HCT116 (cell line): ENCODE measurements at regions not wholly inside any gene's neighbourhood (a gene's known extent, or its start where the extent isn't known, plus 50 kb on each side); places are given as distances from the start of the nearest gene placed in this dataset.

Source experiments
- CTCF ChIP-seq, 3 experiments: fragments of 200-600 bp in 1 of 3; sonication (generic) in 1 of 3; IDR thresholded peaks in 2 of 3; conservative IDR thresholded peaks in 1 of 3; 2 replicates each; pipeline ENCODE4 v1.5.1; 2012 to 2017; ENCODE audit warnings: low read depth in 2 of 3, low read length in 2 of 3, antibody characterized with exemption in 1 of 3, borderline replicate concordance in 1 of 3, control low read depth in 1 of 3, mild to moderate bottlenecking in 1 of 3, mixed read lengths in 1 of 3, mixed run types in 1 of 3, moderate library complexity in 1 of 3; ENCODE audit not compliant: insufficient read depth in 1 of 3
- EZH2 ChIP-seq: fragments of 200-600 bp; sonication (generic); IDR thresholded peaks from 2 replicates; pipeline ENCODE4 v1.6.1; 2017; ENCODE audit warnings: antibody characterized with exemption, mixed run types
- MAX ChIP-seq: IDR thresholded peaks from 2 replicates; pipeline ENCODE4 v1.6.1; 2012
- POLR2A ChIP-seq: IDR thresholded peaks from 2 replicates; pipeline ENCODE4 v1.7.0; 2011; ENCODE audit warnings: borderline replicate concordance; ENCODE audit not compliant: insufficient read depth, insufficient read length; ENCODE audit errors: extremely low read depth
- POLR2AphosphoS5 ChIP-seq: IDR thresholded peaks from 2 replicates; pipeline ENCODE4 v1.6.1; 2011; ENCODE audit warnings: mild to moderate bottlenecking, low read depth, low read length, moderate library complexity
- SP1 ChIP-seq: IDR thresholded peaks from 2 replicates; pipeline ENCODE4 v1.6.1; 2012; ENCODE audit warnings: low read depth
- YY1 ChIP-seq: IDR thresholded peaks from 2 replicates; pipeline ENCODE4 v1.6.1; 2011; ENCODE audit warnings: low read length, low read depth, moderate library complexity, mild to moderate bottlenecking; ENCODE audit not compliant: insufficient replicate concordance; ENCODE audit errors: extremely low read depth

- no peak for TF ChIP-seq MAX
- TF ChIP-seq POLR2AphosphoS5: no peak
- no peak for TF ChIP-seq CTCF (IDR thresholded peaks at IDR 0.05 in 2 of 3, conservative IDR thresholded peaks at IDR 0.05 in 1 of 3; ENCODE audit: borderline replicate concordance in 1 of 3, insufficient read depth in 1 of 3, low read depth in 2 of 3, low read length in 2 of 3)
- no peak for TF ChIP-seq POLR2A
- no peak for TF ChIP-seq SP1
- no peak for TF ChIP-seq YY1
- TF ChIP-seq EZH2: no peak
These were observed 492.0 kb upstream of the IGFBP7 start for GRCh38 chr4:57602141-57602540.
